ENCODE measurements at regions not wholly inside any gene's neighbourhood (a gene's known extent, or its start where the extent isn't known, plus 50 kb on each side); places are given as distances from the start of the nearest gene placed in this dataset.

DNA sequence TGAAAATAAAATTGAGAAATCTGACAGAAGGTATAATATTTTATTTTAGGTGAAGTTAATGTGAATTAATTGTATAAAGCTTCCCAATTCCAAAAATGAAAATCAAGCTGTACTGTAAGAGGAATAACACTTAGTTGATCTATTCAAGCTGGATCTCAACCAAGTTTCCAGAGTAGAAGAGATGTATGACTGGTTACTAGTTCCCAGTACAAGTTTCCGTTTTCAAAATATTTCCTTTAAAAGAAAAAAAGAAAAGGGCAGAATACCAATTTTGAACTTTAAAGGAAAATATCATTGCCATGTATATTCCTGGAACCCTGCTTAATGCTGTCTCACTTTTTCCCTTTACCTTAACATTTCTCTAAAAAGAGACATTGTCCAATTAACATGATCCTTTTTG is 308.5 kb downstream of the IRS1 start:
- Histone ChIP-seq H3K56ac (ENCODE audit: insufficient read length, low read depth, low read length) (no peak overlapping the region), H2AFZ (ENCODE audit: low read length) (no peak overlapping the region), H2BK15ac (ENCODE audit: low read depth, low read length) (no peak overlapping the region), H2BK5ac (ENCODE audit: insufficient read length, low read length) (no peak overlapping the region), H2BK12ac (ENCODE audit: insufficient read length, low read depth, low read length) (no peak overlapping the region), H4K20me1 (ENCODE audit: control insufficient read depth, insufficient read depth, insufficient read length) (no peaks in the 10 kb centered on the region), H3K79me1 (ENCODE audit: insufficient read depth, low read depth, low read length, poor library complexity, severe bottlenecking) (no peaks in the 10 kb centered on the region), H3K18ac (ENCODE audit: insufficient read length, low read depth, low read length) (no peak overlapping the region), H3K4ac (ENCODE audit: low read depth, low read length) (no peak overlapping the region), H2AK5ac (ENCODE audit: insufficient read length, low read length) (no peak overlapping the region), H3K4me1 (ENCODE audit: insufficient read depth, low read length) (no peaks in the 10 kb centered on the region; the same call in 1 of the 2 replicates), H4K8ac (replicated peaks; ENCODE audit: insufficient read length, low read depth, low read length) (no peak overlapping the region), H2BK20ac (ENCODE audit: low read depth, low read length, poor library complexity, severe bottlenecking) (no peak overlapping the region), H3K4me2 (ENCODE audit: insufficient read depth, insufficient read length, low read length) (no peak overlapping the region), H3K27me3 (ENCODE audit: insufficient read depth, low read length) (no peaks in the 10 kb centered on the region), H4K91ac (ENCODE audit: insufficient read length, low read depth, low read length) (no peak overlapping the region), H3T11ph (ENCODE audit: low read length) (no peak overlapping the region), H3K14ac (ENCODE audit: insufficient read depth, low read length) (no peak overlapping the region), H2BK120ac (ENCODE audit: low read depth, low read length, poor library complexity, severe bottlenecking) (no peak overlapping the region), H4K5ac (ENCODE audit: insufficient read length, low read depth, low read length) (no peak overlapping the region), H3K23me2 (ENCODE audit: insufficient read length, low read depth, low read length, poor library complexity, severe bottlenecking) (no peaks in the 10 kb centered on the region), H3K23ac (ENCODE audit: insufficient read length, low read depth, low read length) (no peak overlapping the region), H3K9me3 (ENCODE audit: control insufficient read depth, low read depth, low read length) (no peaks in the 10 kb centered on the region), H3K9ac (ENCODE audit: extremely low read depth, insufficient read length, low read length) (no peak overlapping the region), H3K27ac (ENCODE audit: insufficient read length, low read depth, low read length) (no peak overlapping the region), H3K79me2 (ENCODE audit: insufficient read depth, low read length) (no peaks in the 10 kb centered on the region)
- WGBS (ENCODE audit: extremely low coverage, insufficient read length, low lambda C conversion rate): no CpG with 5 or more reads among the region's 1 CpG
- Mint-ChIP-seq H3K36me3 (ENCODE audit: insufficient read depth in 1 of 3, low read depth in 3 of 3) (no peaks in the 10 kb centered on the region), H3K4me1 (peaks cover 10 to 16% of the 10 kb centered on the region in 2 experiments), H3K4me3 (no peak overlapping the region), H3K9me3 (no peaks in the 10 kb centered on the region), H3K27ac (no peak overlapping the region), H3K27me3 (ENCODE audit: low read depth) (no peaks in the 10 kb centered on the region)
- TF ChIP-seq, protein P1, sequence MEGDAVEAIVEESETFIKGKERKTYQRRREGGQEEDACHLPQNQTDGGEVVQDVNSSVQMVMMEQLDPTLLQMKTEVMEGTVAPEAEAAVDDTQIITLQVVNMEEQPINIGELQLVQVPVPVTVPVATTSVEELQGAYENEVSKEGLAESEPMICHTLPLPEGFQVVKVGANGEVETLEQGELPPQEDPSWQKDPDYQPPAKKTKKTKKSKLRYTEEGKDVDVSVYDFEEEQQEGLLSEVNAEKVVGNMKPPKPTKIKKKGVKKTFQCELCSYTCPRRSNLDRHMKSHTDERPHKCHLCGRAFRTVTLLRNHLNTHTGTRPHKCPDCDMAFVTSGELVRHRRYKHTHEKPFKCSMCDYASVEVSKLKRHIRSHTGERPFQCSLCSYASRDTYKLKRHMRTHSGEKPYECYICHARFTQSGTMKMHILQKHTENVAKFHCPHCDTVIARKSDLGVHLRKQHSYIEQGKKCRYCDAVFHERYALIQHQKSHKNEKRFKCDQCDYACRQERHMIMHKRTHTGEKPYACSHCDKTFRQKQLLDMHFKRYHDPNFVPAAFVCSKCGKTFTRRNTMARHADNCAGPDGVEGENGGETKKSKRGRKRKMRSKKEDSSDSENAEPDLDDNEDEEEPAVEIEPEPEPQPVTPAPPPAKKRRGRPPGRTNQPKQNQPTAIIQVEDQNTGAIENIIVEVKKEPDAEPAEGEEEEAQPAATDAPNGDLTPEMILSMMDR (conservative IDR thresholded peaks at IDR 0.05): no peak
- no peak for DNase-seq

Data from H9 (cell line).